ENCODE measurements at regions not wholly inside any gene's neighbourhood (a gene's known extent, or its start where the extent isn't known, plus 50 kb on each side); places are given as distances from the start of the nearest gene placed in this dataset.

GRCh38 chr13:107438251-107438650, 777.1 kb downstream of the LIG4 start:
- TF ChIP-seq CTCF (conservative IDR thresholded peaks at IDR 0.05; ENCODE audit: low read length): no peak
- TF ChIP-seq EZH2phosphoT487 (IDR thresholded peaks at IDR 0.05; ENCODE audit: borderline replicate concordance): no peak
